Esophagus squamous epithelium (tissue), 5 donors: ENCODE measurements at regions not wholly inside any gene's neighbourhood (a gene's known extent, or its start where the extent isn't known, plus 50 kb on each side); places are given as distances from the start of the nearest gene placed in this dataset.
"Not testable (repeated sequence)": the region's sequence is repeated elsewhere in the genome, so short reads cannot be mapped to it uniquely, and the experiment has no call there.

Experiments
- DNase-seq: peaks from one replicate; lab custom pipeline; 2025; lab: John Stamatoyannopoulos, UW
- H3K27ac ChIP-seq, 4 donors: fragments of 200-600 bp; sonication (generic); one replicate each; pipeline ENCODE4 v1.5.1; 2016 to 2019; ENCODE audit warnings: mild to moderate bottlenecking in 1 of 4
- H3K27me3 ChIP-seq, 4 donors: fragments of 200-600 bp; sonication (generic); 1 replicate in 3 of 4; 2 replicates in 1 of 4; pipeline versions ENCODE4 v1.5.1 to v1.6.0; 2017 to 2021; ENCODE audit warnings: antibody characterized with exemption in 1 of 4
- H3K36me3 ChIP-seq, 3 donors: fragments of 200-600 bp; sonication (generic); one replicate each; pipeline ENCODE4 v1.5.1; 2016 to 2019
- H3K4me1 ChIP-seq, 3 donors: fragments of 200-600 bp; sonication (generic); one replicate each; pipeline ENCODE4 v1.5.1; 2017 to 2019
- H3K4me3 ChIP-seq, 4 donors: fragments of 200-600 bp; sonication (generic); 1 replicate in 3 of 4; 2 replicates in 1 of 4; pipeline ENCODE4 v1.5.1; 2016 to 2019; ENCODE audit warnings: mild to moderate bottlenecking in 2 of 4, moderate library complexity in 1 of 4
- H3K9me3 ChIP-seq, 3 donors: fragments of 200-600 bp; sonication (generic); one replicate each; pipeline ENCODE4 v1.5.1; 2016 to 2019
- POLR2A ChIP-seq, 4 donors: fragments of 450-650 bp; IDR thresholded peaks; one replicate each; pipeline ENCODE4 v1.6.1; 2017; ENCODE audit warnings: antibody characterized with exemption in 4 of 4, mild to moderate bottlenecking in 4 of 4, moderate library complexity in 3 of 4
- WGBS, 2 donors: methylation state at CpG; one replicate each; pipeline ENCODE4 v1.1.5; 2018; 5-methylcytosine and 5-hydroxymethylcytosine counted together
- intact Hi-C: fragments of 100-400 bp; cut with DNase I; formaldehyde crosslinking; loops from one replicate; pipeline ENCODE4 v1.15.0; 2022
- TF ChIP-seq, protein P1 (sequence below), 6 experiments: fragments of 450-650 bp in 4 of 6; fragments of 200-600 bp in 2 of 6; sonication (generic) in 2 of 6; IDR thresholded peaks; one replicate each; pipeline ENCODE4 v1.5.1; 2016 to 2019; ENCODE audit warnings: antibody characterized with exemption in 6 of 6, mild to moderate bottlenecking in 4 of 6, moderate library complexity in 4 of 6
- donor health status: DM: yes; HTN: yes; CAD: no.

- intact Hi-C loops: no loop called here
- 61 to 70% methylated on average over 6 of the region's 6 CpGs for WGBS, 2 donors
- no peaks in the 10 kb centered on the region for H3K36me3 ChIP-seq
- no peak overlapping the region for H3K4me3 ChIP-seq
- H3K27ac ChIP-seq: no peak overlapping the region
- no peaks in the 10 kb centered on the region for H3K27me3 ChIP-seq
- H3K9me3 ChIP-seq: no peaks in the 10 kb centered on the region
- H3K4me1 ChIP-seq: no peaks in the 10 kb centered on the region
- no peak for DNase-seq
- no peak for TF ChIP-seq POLR2A (IDR thresholded peaks at IDR 0.05)
- TF ChIP-seq, protein P1, sequence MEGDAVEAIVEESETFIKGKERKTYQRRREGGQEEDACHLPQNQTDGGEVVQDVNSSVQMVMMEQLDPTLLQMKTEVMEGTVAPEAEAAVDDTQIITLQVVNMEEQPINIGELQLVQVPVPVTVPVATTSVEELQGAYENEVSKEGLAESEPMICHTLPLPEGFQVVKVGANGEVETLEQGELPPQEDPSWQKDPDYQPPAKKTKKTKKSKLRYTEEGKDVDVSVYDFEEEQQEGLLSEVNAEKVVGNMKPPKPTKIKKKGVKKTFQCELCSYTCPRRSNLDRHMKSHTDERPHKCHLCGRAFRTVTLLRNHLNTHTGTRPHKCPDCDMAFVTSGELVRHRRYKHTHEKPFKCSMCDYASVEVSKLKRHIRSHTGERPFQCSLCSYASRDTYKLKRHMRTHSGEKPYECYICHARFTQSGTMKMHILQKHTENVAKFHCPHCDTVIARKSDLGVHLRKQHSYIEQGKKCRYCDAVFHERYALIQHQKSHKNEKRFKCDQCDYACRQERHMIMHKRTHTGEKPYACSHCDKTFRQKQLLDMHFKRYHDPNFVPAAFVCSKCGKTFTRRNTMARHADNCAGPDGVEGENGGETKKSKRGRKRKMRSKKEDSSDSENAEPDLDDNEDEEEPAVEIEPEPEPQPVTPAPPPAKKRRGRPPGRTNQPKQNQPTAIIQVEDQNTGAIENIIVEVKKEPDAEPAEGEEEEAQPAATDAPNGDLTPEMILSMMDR (IDR thresholded peaks at IDR 0.05): no peak
Observed at GRCh38 chr14:97066068-97066899, 269.1 kb downstream of the VRK1 start.

DNA sequence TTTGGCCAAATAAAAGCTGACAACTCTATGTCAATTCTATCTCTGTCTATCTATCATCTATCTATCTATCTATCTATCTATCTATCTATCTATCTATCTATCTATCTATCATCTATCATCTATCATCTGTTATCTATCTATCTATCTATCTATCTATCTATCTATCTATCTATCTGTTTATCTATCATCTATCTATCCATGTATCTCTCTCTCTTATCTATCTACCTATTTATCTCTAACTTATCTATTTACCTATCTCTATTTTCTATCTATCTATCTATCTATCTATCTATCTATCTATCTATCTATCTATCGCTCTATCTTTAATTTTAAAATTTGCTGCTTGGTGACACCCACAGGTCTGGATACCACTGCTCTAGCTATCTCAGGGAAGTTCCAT, 271.1 kb downstream of the VRK1 start:
- H3K27me3 ChIP-seq, H3K36me3 ChIP-seq, intact Hi-C loops, H3K9me3 ChIP-seq, DNase-seq, H3K4me1 ChIP-seq, H3K27ac ChIP-seq, H3K4me3 ChIP-seq: not testable (repeated sequence)
- 91 to 94% methylated on average over 1 of the region's 1 CpG for WGBS, 2 donors

- Histone ChIP-seq H3K27me3 (peaks cover 0 to 5% (median 0%) of the 10 kb centered on the region in 4 donors), H3K27ac (no peak overlapping the region), H3K36me3 (no peaks in the 10 kb centered on the region), H3K9me3 (no peaks in the 10 kb centered on the region), H3K4me3 (no peak overlapping the region), H3K4me1 (no peaks in the 10 kb centered on the region)
- no peak for DNase-seq
- intact Hi-C loops: no loop called here
- TF ChIP-seq, protein P1 (IDR thresholded peaks at IDR 0.05): no peak
- TF ChIP-seq POLR2A (IDR thresholded peaks at IDR 0.05): no peak
- WGBS, 2 donors: 82 to 87% methylated on average over 6 of the region's 6 CpGs
Observed at GRCh38 chr14:97070259-97070658, 273.1 kb downstream of the VRK1 start.

- no peak overlapping the region for H3K27ac ChIP-seq
- H3K4me1 ChIP-seq: no peaks in the 10 kb centered on the region
- DNase-seq: no peak
- H3K4me3 ChIP-seq: no peak overlapping the region
- intact Hi-C loops: no loop called here
- H3K36me3 ChIP-seq: no peaks in the 10 kb centered on the region
- H3K27me3 ChIP-seq: peaks cover 0 to 5% (median 0%) of the 10 kb centered on the region in 4 donors
- TF ChIP-seq, protein P1 (IDR thresholded peaks at IDR 0.05): no peak
- TF ChIP-seq POLR2A (IDR thresholded peaks at IDR 0.05): no peak
- no peaks in the 10 kb centered on the region for H3K9me3 ChIP-seq
- 89 to 90% methylated on average over 8 of the region's 8 CpGs for WGBS, 2 donors
Observed at GRCh38 chr14:97071177-97071576, 274.0 kb downstream of the VRK1 start.

- 73 to 89% methylated on average over 5 of the region's 5 CpGs for WGBS, 2 donors
- H3K4me3 ChIP-seq: no peak overlapping the region
- no peaks in the 10 kb centered on the region for H3K36me3 ChIP-seq
- H3K4me1 ChIP-seq: peaks cover 0 to 8% (median 0%) of the 10 kb centered on the region in 3 donors
- H3K27ac ChIP-seq: no peak overlapping the region
- DNase-seq: no peak
- peaks cover 0 to 5% (median 0%) of the 10 kb centered on the region in 4 donors for H3K27me3 ChIP-seq
- intact Hi-C loops: no loop called here
- no peaks in the 10 kb centered on the region for H3K9me3 ChIP-seq
- no peak for TF ChIP-seq POLR2A (IDR thresholded peaks at IDR 0.05)
- TF ChIP-seq, protein P1 (IDR thresholded peaks at IDR 0.05): no peak
Observed at GRCh38 chr14:97073622-97074021, 276.4 kb downstream of the VRK1 start.
